ENCODE measurements at regions not wholly inside any gene's neighbourhood (a gene's known extent, or its start where the extent isn't known, plus 50 kb on each side); places are given as distances from the start of the nearest gene placed in this dataset.

- ATAC-seq (no peak), FAIRE-seq (no peak), DNase-seq (ENCODE audit: low spot score) (no peak)
- Histone ChIP-seq H3K4me2 (ENCODE audit: low read depth, low read length) (no peak overlapping the region), H2AFZ (ENCODE audit: low read length) (no peak overlapping the region), H3K9ac (ENCODE audit: insufficient read depth, low read depth, low read length) (no peak overlapping the region), H3K27ac (ENCODE audit: extremely low read length, insufficient read depth, low read length) (no peak overlapping the region), H3K4me1 (ENCODE audit: insufficient read depth, low read length) (no peaks in the 10 kb centered on the region), H3K9me3 (ENCODE audit: low read length) (no peaks in the 10 kb centered on the region), H3K27me3 (ENCODE audit: control insufficient read depth in 1 of 2, insufficient read depth in 2 of 2, low read length in 2 of 2) (no peaks in the 10 kb centered on the region), H4K20me1 (ENCODE audit: insufficient read depth, low read length) (no peaks in the 10 kb centered on the region), H3K79me2 (ENCODE audit: insufficient read depth, low read length) (no peaks in the 10 kb centered on the region), H3K4me3 (replicated peaks in 1 of 3; ENCODE audit: insufficient read depth in 1 of 3, low read depth in 2 of 3, low read length in 3 of 3) (no peak overlapping the region), H3K36me3 (replicated peaks in 1 of 2; ENCODE audit: control insufficient read depth in 1 of 2, insufficient read depth in 2 of 2, low read length in 2 of 2) (no peaks in the 10 kb centered on the region)
- TF ChIP-seq FIP1L1 (IDR thresholded peaks at IDR 0.05; ENCODE audit: borderline replicate concordance, insufficient read depth, low read depth, low read length): no peak
- TF ChIP-seq ZNF256 (CRISPR knock-in tag; conservative IDR thresholded peaks at IDR 0.05): no peak
- TF ChIP-seq ZNF792 (CRISPR knock-in tag; IDR thresholded peaks at IDR 0.05): no peak
- no peak for TF ChIP-seq PHF8 (CRISPR knock-in tag; IDR thresholded peaks at IDR 0.05)
- TF ChIP-seq ZKSCAN1 (IDR thresholded peaks at IDR 0.05; ENCODE audit: low read length): no peak
- TF ChIP-seq THAP11 (CRISPR knock-in tag; IDR thresholded peaks at IDR 0.05): no peak
- no peak for TF ChIP-seq ZNF7 (CRISPR knock-in tag; IDR thresholded peaks at IDR 0.05)
- TF ChIP-seq SOX6 (IDR thresholded peaks at IDR 0.05): no peak
- no peak for TF ChIP-seq SOX6 (CRISPR knock-in tag; IDR thresholded peaks at IDR 0.05)
- TF ChIP-seq PAWR (CRISPR knock-in tag; IDR thresholded peaks at IDR 0.05; ENCODE audit: borderline replicate concordance): no peak
- no peak for TF ChIP-seq ARHGAP35 (CRISPR knock-in tag; IDR thresholded peaks at IDR 0.05; ENCODE audit: borderline replicate concordance)
- no peak for TF ChIP-seq POLR2A (IDR thresholded peaks at IDR 0.05; ENCODE audit: insufficient read depth in 1 of 2, low read depth in 2 of 2, low read length in 2 of 2)
- TF ChIP-seq EED (CRISPR knock-in tag; IDR thresholded peaks at IDR 0.05): no peak
- TF ChIP-seq ZNF124 (CRISPR knock-in tag; IDR thresholded peaks at IDR 0.05): no peak
- no peak for TF ChIP-seq SIN3B (IDR thresholded peaks at IDR 0.05; ENCODE audit: low read length)
- TF ChIP-seq YEATS4 (CRISPR knock-in tag; IDR thresholded peaks at IDR 0.05; ENCODE audit: borderline replicate concordance): no peak
- TF ChIP-seq ZIK1 (CRISPR knock-in tag; IDR thresholded peaks at IDR 0.05; ENCODE audit: borderline replicate concordance, low read depth): no peak
- TF ChIP-seq ZKSCAN5 (CRISPR knock-in tag; IDR thresholded peaks at IDR 0.05): no peak
- no peak for TF ChIP-seq SNRNP70 (IDR thresholded peaks at IDR 0.05; ENCODE audit: low read depth, low read length)
- TF ChIP-seq ZNF720 (CRISPR knock-in tag; IDR thresholded peaks at IDR 0.05): no peak
- ChIA-PET CTCF (ENCODE audit: low intra/inter-chr PET ratio, low total read pairs) (no interaction called here), POLR2A (no interaction called here)
- intact Hi-C loops (cut with micrococcal nuclease; ENCODE audit: unreplicated experiment): no loop called here
- in situ Hi-C loops (cut with HindIII; ENCODE audit: extremely low pct_ligation_motif_present, low pct_unique_long_range_greater_than_20kb): no loop called here
- BruUV-seq (replicated peaks): no TSS peak
- 97% methylated on average over 3 of the region's 4 CpGs for WGBS (ENCODE audit: low lambda C conversion rate)
Measured at GRCh38 chr13:97727991-97728390, 225.5 kb upstream of the IPO5 start.
